H9 (cell line): ENCODE measurements at regions not wholly inside any gene's neighbourhood (a gene's known extent, or its start where the extent isn't known, plus 50 kb on each side); places are given as distances from the start of the nearest gene placed in this dataset.

Experiments
- DNase-seq: peaks from one replicate; pipeline ENCODE4 v3.0.0-alpha.2; 2017
- H2AFZ ChIP-seq: one replicate; pipeline ENCODE4 v1.6.1; 2013; ENCODE audit warnings: mild to moderate bottlenecking, low read length, control low read depth, moderate library complexity
- H2AK5ac ChIP-seq: 2 replicates; pipeline ENCODE4 v1.6.1; 2013; ENCODE audit warnings: low read length, control low read depth, mixed read lengths; ENCODE audit not compliant: insufficient read length
- H2BK120ac ChIP-seq: one replicate; pipeline ENCODE4 v1.6.1; 2013; ENCODE audit warnings: low read depth, mild to moderate bottlenecking, low read length, control low read depth, inconsistent platforms; ENCODE audit not compliant: poor library complexity, severe bottlenecking
- H2BK12ac ChIP-seq: 2 replicates; pipeline ENCODE4 v1.6.1; 2013; ENCODE audit warnings: low read length, control low read depth, mixed read lengths, low read depth; ENCODE audit not compliant: insufficient read length
- H2BK15ac ChIP-seq: 2 replicates; pipeline ENCODE4 v1.6.1; 2013; ENCODE audit warnings: low read depth, low read length, control low read depth
- H2BK20ac ChIP-seq: one replicate; pipeline ENCODE4 v1.6.1; 2013; ENCODE audit warnings: low read depth, mild to moderate bottlenecking, low read length, control low read depth, inconsistent platforms; ENCODE audit not compliant: poor library complexity, severe bottlenecking
- H2BK5ac ChIP-seq: 2 replicates; pipeline ENCODE4 v1.6.1; 2013; ENCODE audit warnings: low read length, control low read depth, mixed read lengths; ENCODE audit not compliant: insufficient read length
- H3K14ac ChIP-seq: 2 replicates; pipeline ENCODE4 v1.6.1; 2013; ENCODE audit warnings: low read length, control low read depth; ENCODE audit not compliant: insufficient read depth
- H3K18ac ChIP-seq: 2 replicates; pipeline ENCODE4 v1.6.1; 2013; ENCODE audit warnings: low read depth, mild to moderate bottlenecking, mixed read lengths, low read length, control low read depth; ENCODE audit not compliant: insufficient read length
- H3K23ac ChIP-seq: 2 replicates; pipeline ENCODE4 v1.6.1; 2013; ENCODE audit warnings: low read length, control low read depth, mixed read lengths, low read depth; ENCODE audit not compliant: insufficient read length
- H3K23me2 ChIP-seq: 2 replicates; pipeline ENCODE4 v1.6.1; 2013; ENCODE audit warnings: low read depth, mild to moderate bottlenecking, mixed read lengths, low read length, control low read depth; ENCODE audit not compliant: insufficient read length, poor library complexity, severe bottlenecking
- H3K27ac ChIP-seq: 2 replicates; pipeline ENCODE4 v1.5.1; 2013; ENCODE audit warnings: low read length, control low read depth, mixed read lengths, low read depth; ENCODE audit not compliant: insufficient read length
- H3K27me3 ChIP-seq: 2 replicates; pipeline ENCODE4 v1.6.1; 2013; ENCODE audit warnings: low read length, control low read depth, inconsistent platforms; ENCODE audit not compliant: insufficient read depth
- H3K4ac ChIP-seq: 2 replicates; pipeline ENCODE4 v1.6.1; 2013; ENCODE audit warnings: low read depth, mild to moderate bottlenecking, control low read depth, inconsistent platforms, low read length, moderate library complexity
- H3K4me1 ChIP-seq: 2 replicates; pipeline ENCODE4 v1.6.1; 2013; ENCODE audit warnings: low read length, control low read depth, inconsistent platforms; ENCODE audit not compliant: insufficient read depth
- H3K4me2 ChIP-seq: 2 replicates; pipeline ENCODE4 v1.6.1; 2013; ENCODE audit warnings: low read length, control low read depth, mixed read lengths; ENCODE audit not compliant: insufficient read length, insufficient read depth
- H3K56ac ChIP-seq: 2 replicates; pipeline ENCODE4 v1.6.1; 2013; ENCODE audit warnings: low read depth, mild to moderate bottlenecking, mixed read lengths, low read length, control low read depth; ENCODE audit not compliant: insufficient read length
- H3K79me1 ChIP-seq: 2 replicates; pipeline ENCODE4 v1.6.1; 2013; ENCODE audit warnings: low read depth, mild to moderate bottlenecking, moderate library complexity, low read length, control low read depth, inconsistent platforms; ENCODE audit not compliant: insufficient read depth, poor library complexity, severe bottlenecking
- H3K79me2 ChIP-seq: 2 replicates; pipeline ENCODE4 v1.6.1; 2013; ENCODE audit warnings: low read length, control low read depth, inconsistent platforms; ENCODE audit not compliant: insufficient read depth
- H3K9ac ChIP-seq: 2 replicates; pipeline ENCODE4 v1.6.1; 2013; ENCODE audit warnings: low read length, control low read depth, mixed read lengths; ENCODE audit not compliant: insufficient read length; ENCODE audit errors: extremely low read depth
- H3K9me3 ChIP-seq: one replicate; pipeline ENCODE4 v1.6.1; 2013; ENCODE audit warnings: low read depth, low read length, inconsistent platforms; ENCODE audit not compliant: control insufficient read depth
- H3T11ph ChIP-seq: one replicate; pipeline ENCODE4 v1.6.1; 2013; ENCODE audit warnings: mild to moderate bottlenecking, low read length, control low read depth, inconsistent platforms
- H4K20me1 ChIP-seq: one replicate; pipeline ENCODE4 v1.6.1; 2013; ENCODE audit not compliant: control insufficient read depth, insufficient read length, insufficient read depth
- H4K5ac ChIP-seq: 2 replicates; pipeline ENCODE4 v1.6.1; 2013; ENCODE audit warnings: low read depth, mild to moderate bottlenecking, mixed read lengths, low read length, control low read depth; ENCODE audit not compliant: insufficient read length
- H4K8ac ChIP-seq: replicated peaks from 2 replicates; pipeline ENCODE4 v1.6.1; 2013; ENCODE audit warnings: low read length, control low read depth, mixed read lengths, low read depth; ENCODE audit not compliant: insufficient read length
- H4K91ac ChIP-seq: 2 replicates; pipeline ENCODE4 v1.6.1; 2013; ENCODE audit warnings: low read depth, mild to moderate bottlenecking, moderate library complexity, mixed read lengths, low read length, control low read depth; ENCODE audit not compliant: insufficient read length
- H3K27ac Mint-ChIP-seq, 3 experiments: 2 replicates in 2 of 3; 3 replicates in 1 of 3; pipeline ENCODE4 v1.8.0; 2020 to 2021; ENCODE audit warnings: mixed read lengths in 3 of 3, mild to moderate bottlenecking in 1 of 3, moderate library complexity in 1 of 3
- H3K27me3 Mint-ChIP-seq: 2 replicates; pipeline ENCODE4 v1.8.0; 2021; ENCODE audit warnings: low read depth, mild to moderate bottlenecking, moderate library complexity, mixed read lengths
- H3K36me3 Mint-ChIP-seq, 3 experiments: 2 replicates in 2 of 3; 3 replicates in 1 of 3; pipeline ENCODE4 v1.8.0; 2020 to 2021; ENCODE audit warnings: low read depth in 3 of 3, mixed read lengths in 3 of 3; ENCODE audit not compliant: insufficient read depth in 1 of 3
- H3K4me1 Mint-ChIP-seq, 2 experiments: 2 replicates each; pipeline ENCODE4 v1.8.0; 2020; ENCODE audit warnings: mixed read lengths in 2 of 2
- H3K4me3 Mint-ChIP-seq, 2 experiments: 2 replicates in 1 of 2; 3 replicates in 1 of 2; pipeline ENCODE4 v1.8.0; 2020 to 2021; ENCODE audit warnings: mild to moderate bottlenecking in 2 of 2, mixed read lengths in 2 of 2, moderate library complexity in 1 of 2
- H3K9me3 Mint-ChIP-seq, 2 experiments: 2 replicates in 1 of 2; 3 replicates in 1 of 2; pipeline ENCODE4 v1.8.0; 2020; ENCODE audit warnings: mild to moderate bottlenecking in 2 of 2, mixed read lengths in 2 of 2, moderate library complexity in 1 of 2
- CTCF ChIP-seq: fragments of 200-600 bp; sonication (generic); conservative IDR thresholded peaks from 3 replicates; pipeline ENCODE4 v1.8.0; 2021; ENCODE audit warnings: antibody characterized with exemption, mild to moderate bottlenecking

- no peaks in the 10 kb centered on the region for H3K9me3 Mint-ChIP-seq
- no peak overlapping the region for H3K27ac Mint-ChIP-seq
- no peak overlapping the region for H3K4me3 Mint-ChIP-seq
- H3K27me3 Mint-ChIP-seq = no peaks in the 10 kb centered on the region
- no peak overlapping the region for H2BK120ac ChIP-seq
- H4K91ac ChIP-seq = no peak overlapping the region
- no peak overlapping the region for H3K4me2 ChIP-seq
- no peak overlapping the region for H2AK5ac ChIP-seq
- no peak overlapping the region for H2AFZ ChIP-seq
- H3K27ac ChIP-seq = no peak overlapping the region
- no peaks in the 10 kb centered on the region for H3K36me3 Mint-ChIP-seq
- no peaks in the 10 kb centered on the region for H3K79me2 ChIP-seq
- no peaks in the 10 kb centered on the region for H4K20me1 ChIP-seq
- H3T11ph ChIP-seq = no peak overlapping the region
- H3K4me1 Mint-ChIP-seq = peaks cover 19 to 24% of the 10 kb centered on the region in 2 experiments
- no peak overlapping the region for H3K9ac ChIP-seq
- no peaks in the 10 kb centered on the region for H3K23me2 ChIP-seq
- no peaks in the 10 kb centered on the region for H3K27me3 ChIP-seq
- H3K79me1 ChIP-seq = no peaks in the 10 kb centered on the region
- no peak overlapping the region for H4K8ac ChIP-seq
- H2BK15ac ChIP-seq = no peak overlapping the region
- no peaks in the 10 kb centered on the region for H3K4me1 ChIP-seq
- no peak overlapping the region for H2BK5ac ChIP-seq
- H3K23ac ChIP-seq = no peak overlapping the region
- H3K4ac ChIP-seq = no peak overlapping the region
- no peaks in the 10 kb centered on the region for H3K9me3 ChIP-seq
- no peak overlapping the region for H2BK12ac ChIP-seq
- H3K18ac ChIP-seq = no peak overlapping the region
- no peak overlapping the region for H3K56ac ChIP-seq
- no peak for TF ChIP-seq CTCF
- no peak overlapping the region for H3K14ac ChIP-seq
- H2BK20ac ChIP-seq = no peak overlapping the region
- DNase-seq = no peak
- H4K5ac ChIP-seq = no peak overlapping the region
These were observed 116.3 kb downstream of the DTWD1 start for GRCh38 chr15:49737127-49737526.
